ENCODE measurements at regions not wholly inside any gene's neighbourhood (a gene's known extent, or its start where the extent isn't known, plus 50 kb on each side); places are given as distances from the start of the nearest gene placed in this dataset.
"Not testable (repeated sequence)": the region's sequence is repeated elsewhere in the genome, so short reads cannot be mapped to it uniquely, and the experiment has no call there.

DNA sequence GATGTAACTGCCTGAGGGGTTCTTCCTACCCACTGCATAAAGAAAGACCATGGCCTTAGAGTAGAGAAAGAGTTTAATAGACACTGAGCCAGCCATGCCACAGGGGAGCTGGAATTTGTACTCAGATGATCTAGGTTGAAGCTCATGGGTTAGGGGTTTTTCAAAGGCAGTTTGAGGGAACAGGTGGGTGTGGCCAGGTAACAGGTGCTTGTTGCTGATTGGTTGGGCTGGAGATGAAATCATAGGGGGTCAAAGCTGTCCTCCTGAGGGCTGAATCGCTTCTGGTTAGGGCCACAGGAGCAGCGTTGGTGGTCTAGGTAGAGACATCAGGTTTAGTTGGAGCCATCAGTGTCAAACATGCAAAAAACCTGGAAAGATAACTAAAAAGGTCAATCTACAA is 59.2 kb upstream of the CSNK1A1L start:
- POLR2A ChIA-PET (ENCODE audit: unreplicated experiment), result no interaction called here
- no peaks in the 10 kb centered on the region for H3K27me3 ChIP-seq (ENCODE audit: low read length)
- H3K4me2 ChIP-seq (ENCODE audit: low read length), result no peak overlapping the region
- H2AFZ ChIP-seq (ENCODE audit: low read length), result no peak overlapping the region
- no peaks in the 10 kb centered on the region for H3K9me2 ChIP-seq (replicated peaks; ENCODE audit: low read length)
- H4K20me1 ChIP-seq (ENCODE audit: low read length), result no peaks in the 10 kb centered on the region
- H3K27ac ChIP-seq (ENCODE audit: low read length), result no peak overlapping the region
- DNase-seq (no peak), ATAC-seq (no peak)
- H3K79me2 ChIP-seq (ENCODE audit: low read length), result no peaks in the 10 kb centered on the region
- no peak for TF ChIP-seq EZH2phosphoT487 (IDR thresholded peaks at IDR 0.05; ENCODE audit: borderline replicate concordance, low read length)
- no peak for TF ChIP-seq EZH2 (IDR thresholded peaks at IDR 0.05; ENCODE audit: low read length, unreplicated experiment)
- TF ChIP-seq, protein P1, sequence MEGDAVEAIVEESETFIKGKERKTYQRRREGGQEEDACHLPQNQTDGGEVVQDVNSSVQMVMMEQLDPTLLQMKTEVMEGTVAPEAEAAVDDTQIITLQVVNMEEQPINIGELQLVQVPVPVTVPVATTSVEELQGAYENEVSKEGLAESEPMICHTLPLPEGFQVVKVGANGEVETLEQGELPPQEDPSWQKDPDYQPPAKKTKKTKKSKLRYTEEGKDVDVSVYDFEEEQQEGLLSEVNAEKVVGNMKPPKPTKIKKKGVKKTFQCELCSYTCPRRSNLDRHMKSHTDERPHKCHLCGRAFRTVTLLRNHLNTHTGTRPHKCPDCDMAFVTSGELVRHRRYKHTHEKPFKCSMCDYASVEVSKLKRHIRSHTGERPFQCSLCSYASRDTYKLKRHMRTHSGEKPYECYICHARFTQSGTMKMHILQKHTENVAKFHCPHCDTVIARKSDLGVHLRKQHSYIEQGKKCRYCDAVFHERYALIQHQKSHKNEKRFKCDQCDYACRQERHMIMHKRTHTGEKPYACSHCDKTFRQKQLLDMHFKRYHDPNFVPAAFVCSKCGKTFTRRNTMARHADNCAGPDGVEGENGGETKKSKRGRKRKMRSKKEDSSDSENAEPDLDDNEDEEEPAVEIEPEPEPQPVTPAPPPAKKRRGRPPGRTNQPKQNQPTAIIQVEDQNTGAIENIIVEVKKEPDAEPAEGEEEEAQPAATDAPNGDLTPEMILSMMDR (conservative IDR thresholded peaks at IDR 0.05; ENCODE audit: low read depth, low read length), result no peak
- intact Hi-C loops (cut with micrococcal nuclease), result no loop called here
- H3K9me3 ChIP-seq (ENCODE audit: low read length), result no peaks in the 10 kb centered on the region
- H3K4me3 ChIP-seq (ENCODE audit: low read length), result no peak overlapping the region
- no peak overlapping the region for H3K9ac ChIP-seq (ENCODE audit: low read length)
- no peaks in the 10 kb centered on the region for H3F3A ChIP-seq (ENCODE audit: low read length, unreplicated experiment)
- no peaks in the 10 kb centered on the region for H3K36me3 ChIP-seq (ENCODE audit: low read depth, low read length)
- no peaks in the 10 kb centered on the region for H3K4me1 ChIP-seq (ENCODE audit: insufficient read depth, low read length)
- CTCF ChIA-PET, result no interaction called here
- BruUV-seq (replicated peaks), result no TSS peak

DNA sequence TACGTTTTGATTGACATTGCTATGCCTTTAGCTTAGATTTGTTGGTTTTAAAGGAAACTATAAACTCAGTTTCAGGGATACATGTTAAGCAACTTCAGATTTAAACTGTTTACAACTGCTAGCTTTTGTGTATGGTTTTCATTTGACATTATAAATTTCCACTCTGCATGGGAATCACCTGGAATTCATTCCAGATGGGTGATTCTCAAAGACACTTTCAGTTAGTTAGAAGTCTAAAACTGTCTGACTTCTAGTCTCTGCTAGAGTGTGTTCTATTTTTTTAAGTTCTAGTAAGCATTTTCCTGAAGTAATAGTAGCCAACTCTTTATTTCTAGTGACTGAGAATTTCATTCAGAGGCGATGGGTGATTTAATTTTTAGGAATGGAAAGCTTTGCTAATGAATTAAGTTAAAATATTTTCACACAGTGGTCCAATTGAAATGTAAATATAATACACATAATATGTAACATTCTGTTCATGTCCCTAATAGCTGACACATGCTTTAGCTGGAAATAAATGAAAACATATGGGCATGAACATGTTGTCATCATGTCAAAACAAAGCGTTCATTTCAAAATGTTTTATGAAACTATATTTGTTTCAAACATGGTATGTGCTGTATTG is 58.3 kb upstream of the CSNK1A1L start:
- CTCF ChIA-PET, result no interaction called here
- TF ChIP-seq EZH2phosphoT487 (IDR thresholded peaks at IDR 0.05; ENCODE audit: borderline replicate concordance, low read length), result no peak
- no peak for TF ChIP-seq EZH2 (IDR thresholded peaks at IDR 0.05; ENCODE audit: low read length, unreplicated experiment)
- TF ChIP-seq, protein P1 (conservative IDR thresholded peaks at IDR 0.05; ENCODE audit: low read depth, low read length), result no peak
- POLR2A ChIA-PET (ENCODE audit: unreplicated experiment), result no interaction called here

DNA sequence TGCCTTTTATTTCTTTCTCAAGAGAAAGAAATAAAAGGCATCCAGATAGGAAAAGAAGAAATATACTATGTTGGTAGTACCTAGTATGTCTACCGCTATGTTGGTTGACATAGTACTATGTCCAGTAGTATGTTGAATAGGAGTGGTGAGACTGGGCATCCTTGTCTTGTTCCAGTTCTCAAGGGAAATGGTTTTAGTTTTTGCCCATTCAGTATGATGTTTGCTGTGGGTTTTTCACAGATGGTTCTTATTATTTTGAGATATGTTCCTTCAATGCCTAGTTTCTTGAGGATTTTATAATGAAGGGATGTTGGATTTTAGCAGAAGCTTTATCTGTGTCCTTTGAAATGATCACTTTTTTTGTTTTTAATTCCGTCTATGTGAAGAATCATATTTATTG is 53.0 kb upstream of the CSNK1A1L start:
- H3K4me1 ChIP-seq (ENCODE audit: insufficient read depth, low read length), result no peaks in the 10 kb centered on the region; the same call in 1 of the 2 replicates
- no peaks in the 10 kb centered on the region for H3K36me3 ChIP-seq (ENCODE audit: low read depth, low read length)
- ChIA-PET POLR2A (ENCODE audit: unreplicated experiment) (no interaction called here), CTCF (no interaction called here)
- H3K9ac ChIP-seq (ENCODE audit: low read length), result no peak overlapping the region
- no peak for DNase-seq
- intact Hi-C loops (cut with micrococcal nuclease), result no loop called here
- no peaks in the 10 kb centered on the region for H4K20me1 ChIP-seq (ENCODE audit: low read length)
- no peak overlapping the region for H3K27ac ChIP-seq (ENCODE audit: low read length)
- TF ChIP-seq EZH2 (IDR thresholded peaks at IDR 0.05; ENCODE audit: low read length, unreplicated experiment), result no peak
- TF ChIP-seq EZH2phosphoT487 (IDR thresholded peaks at IDR 0.05; ENCODE audit: borderline replicate concordance, low read length), result no peak
- TF ChIP-seq, protein P1 (conservative IDR thresholded peaks at IDR 0.05; ENCODE audit: low read depth, low read length), result no peak
- ATAC-seq, result no peak
- H3K9me2 ChIP-seq (replicated peaks; ENCODE audit: low read length), result no peaks in the 10 kb centered on the region
- H3K27me3 ChIP-seq (ENCODE audit: low read length), result no peaks in the 10 kb centered on the region
- 0 out of 2 replicates have a peak, but pooled peaks cover 4% of the 10 kb centered on the region for H3K79me2 ChIP-seq (ENCODE audit: low read length)
- H3F3A ChIP-seq (ENCODE audit: low read length, unreplicated experiment), result no peaks in the 10 kb centered on the region
- no peak overlapping the region for H3K4me2 ChIP-seq (ENCODE audit: low read length)
- no peaks in the 10 kb centered on the region for H3K9me3 ChIP-seq (ENCODE audit: low read length)
- BruUV-seq (replicated peaks), result no TSS peak
- H3K4me3 ChIP-seq (ENCODE audit: low read length), result no peak overlapping the region
- no peak overlapping the region for H2AFZ ChIP-seq (ENCODE audit: low read length)

More for the DNA sequence above, 58.3 kb upstream of the CSNK1A1L start:
- Histone ChIP-seq H4K20me1 (ENCODE audit: low read length) (no peaks in the 10 kb centered on the region), H3K4me3 (ENCODE audit: low read length) (no peak overlapping the region), H3K27ac (ENCODE audit: low read length) (no peak overlapping the region), H3K79me2 (ENCODE audit: low read length) (0 out of 2 replicates have a peak, but pooled peaks cover 3% of the 10 kb centered on the region), H3K4me1 (ENCODE audit: insufficient read depth, low read length) (no peaks in the 10 kb centered on the region), H2AFZ (ENCODE audit: low read length) (no peak overlapping the region), H3K27me3 (ENCODE audit: low read length) (no peaks in the 10 kb centered on the region), H3K9ac (ENCODE audit: low read length) (no peak overlapping the region), H3K36me3 (ENCODE audit: low read depth, low read length) (no peaks in the 10 kb centered on the region), H3K9me3 (ENCODE audit: low read length) (no peaks in the 10 kb centered on the region), H3K9me2 (replicated peaks; ENCODE audit: low read length) (no peaks in the 10 kb centered on the region), H3F3A (ENCODE audit: low read length, unreplicated experiment) (no peaks in the 10 kb centered on the region), H3K4me2 (ENCODE audit: low read length) (no peak overlapping the region)
- intact Hi-C loops (cut with micrococcal nuclease), result no loop called here
- no TSS peak for BruUV-seq (replicated peaks)
- no peak for DNase-seq
- no peak for ATAC-seq

DNA sequence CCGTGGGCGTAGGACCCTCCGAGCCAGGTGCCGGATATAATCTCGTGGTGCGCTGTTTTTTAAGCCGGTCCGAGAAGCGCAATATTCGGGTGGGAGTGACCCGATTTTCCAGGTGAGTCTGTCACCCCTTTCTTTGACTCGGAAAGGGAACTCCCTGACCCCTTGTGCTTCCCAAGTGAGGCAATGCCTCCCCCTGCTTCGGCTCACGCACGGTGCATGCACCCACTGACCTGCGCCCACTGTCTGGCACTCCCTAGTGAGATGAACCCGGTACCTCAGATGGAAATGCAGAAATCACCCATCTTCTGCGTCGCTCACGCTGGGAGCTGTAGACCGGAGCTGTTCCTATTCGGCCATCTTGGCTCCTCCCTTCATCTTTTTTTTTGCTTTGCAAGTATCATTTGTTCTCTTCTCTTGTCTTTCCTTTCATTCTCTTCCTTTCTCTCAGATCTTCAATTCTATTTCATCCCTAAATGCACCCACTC is 50.2 kb upstream of the CSNK1A1L start:
- peak overlapping the region; percentile 65 for H3K4me3 ChIP-seq (ENCODE audit: low read length)
- CTCF ChIA-PET; H3K79me2 ChIP-seq (ENCODE audit: low read length); POLR2A ChIA-PET (ENCODE audit: unreplicated experiment); intact Hi-C loops (cut with micrococcal nuclease); ATAC-seq; H4K20me1 ChIP-seq (ENCODE audit: low read length); H3F3A ChIP-seq (ENCODE audit: low read length, unreplicated experiment); H3K27me3 ChIP-seq (ENCODE audit: low read length); H3K36me3 ChIP-seq (ENCODE audit: low read depth, low read length); H3K27ac ChIP-seq (ENCODE audit: low read length); H3K9me2 ChIP-seq (replicated peaks; ENCODE audit: low read length); H3K4me1 ChIP-seq (ENCODE audit: insufficient read depth, low read length); H3K9me3 ChIP-seq (ENCODE audit: low read length): not testable (repeated sequence)
- H2AFZ ChIP-seq (ENCODE audit: low read length), result peak overlapping the region; percentile 69
- peak; percentile 7 for DNase-seq
- BruUV-seq (replicated peaks), result TSS peak; percentile 54
- H3K4me2 ChIP-seq (ENCODE audit: low read length), result peak overlapping the region; percentile 81
- H3K9ac ChIP-seq (ENCODE audit: low read length), result peak overlapping the region; percentile 41
